Activated naive CD4-positive, alpha-beta T cell treated with Interleukin-2 at 50 U/mL for 16 hours (primary cell): ENCODE measurements at regions not wholly inside any gene's neighbourhood (a gene's known extent, or its start where the extent isn't known, plus 50 kb on each side); places are given as distances from the start of the nearest gene placed in this dataset.
A peak's percentile ranks its signal among the peaks of the same experiment; 100 is the strongest.
"Not testable (repeated sequence)": the region's sequence is repeated elsewhere in the genome, so short reads cannot be mapped to it uniquely, and the experiment has no call there.

Source experiments
- DNase-seq: peaks from one replicate; pipeline ENCODE4 v3.0.0-alpha.2; 2020

DNA sequence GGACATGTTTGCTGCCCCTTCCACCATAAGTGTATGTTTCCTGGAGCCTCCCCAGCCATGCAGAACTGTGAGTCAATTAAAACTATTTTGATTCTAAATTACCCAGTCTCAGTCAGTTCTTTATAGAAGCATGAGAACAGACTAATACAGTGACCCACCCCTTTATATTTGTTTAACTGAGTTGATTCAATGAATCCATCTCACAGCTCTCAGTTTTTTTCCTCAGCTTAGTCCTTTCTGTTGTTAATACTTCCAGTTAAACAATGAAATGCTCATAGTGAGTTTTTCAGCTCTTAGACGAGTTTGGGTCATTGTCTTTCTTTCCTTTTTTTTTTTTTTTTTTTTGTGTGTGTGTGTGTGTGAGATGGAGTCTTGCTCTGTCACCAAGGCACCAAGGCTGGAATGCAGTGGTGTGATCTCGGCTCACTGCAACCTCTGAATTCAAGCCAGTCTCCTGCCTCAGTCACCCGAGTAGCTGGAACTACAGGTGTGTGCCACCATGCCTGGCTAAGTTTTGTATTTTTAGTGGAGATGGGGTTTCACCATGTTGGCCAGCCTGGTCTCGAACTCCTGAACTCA lies 627.4 kb downstream of the SPATA31A7 start:
- DNase-seq, result not testable (repeated sequence)

DNA sequence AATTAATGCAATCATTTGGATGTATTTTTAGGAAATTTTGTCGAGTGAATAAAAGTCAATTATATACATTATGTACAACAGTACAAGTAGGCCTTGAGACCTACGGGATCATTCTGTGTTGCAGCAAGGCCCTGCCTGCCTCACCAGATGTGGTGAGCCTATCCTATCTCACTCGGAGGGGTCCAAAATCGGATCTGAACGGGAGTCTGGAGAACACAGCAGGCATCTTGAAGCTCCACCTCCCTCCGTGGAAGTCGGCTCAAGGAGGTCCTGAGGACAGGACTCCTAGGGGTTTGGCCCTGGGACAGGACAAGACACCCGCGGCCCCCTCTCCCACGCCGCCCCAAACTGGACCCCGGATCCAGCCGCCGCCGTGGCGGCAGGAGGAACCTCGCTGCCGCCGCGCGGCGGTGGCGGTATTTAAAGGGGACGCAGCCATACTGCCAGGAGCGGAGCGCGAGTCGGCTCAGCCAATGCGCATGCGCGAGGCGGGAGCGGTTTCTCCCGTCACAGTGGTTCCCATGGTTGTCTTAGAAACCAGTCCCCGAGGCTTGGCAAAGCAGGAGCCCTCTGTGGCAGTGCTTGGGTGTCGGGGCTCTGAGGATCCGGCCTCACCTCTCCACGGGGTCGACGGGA lies 663.9 kb downstream of the SPATA31A7 start:
- peak; percentile 89 for DNase-seq

DNA sequence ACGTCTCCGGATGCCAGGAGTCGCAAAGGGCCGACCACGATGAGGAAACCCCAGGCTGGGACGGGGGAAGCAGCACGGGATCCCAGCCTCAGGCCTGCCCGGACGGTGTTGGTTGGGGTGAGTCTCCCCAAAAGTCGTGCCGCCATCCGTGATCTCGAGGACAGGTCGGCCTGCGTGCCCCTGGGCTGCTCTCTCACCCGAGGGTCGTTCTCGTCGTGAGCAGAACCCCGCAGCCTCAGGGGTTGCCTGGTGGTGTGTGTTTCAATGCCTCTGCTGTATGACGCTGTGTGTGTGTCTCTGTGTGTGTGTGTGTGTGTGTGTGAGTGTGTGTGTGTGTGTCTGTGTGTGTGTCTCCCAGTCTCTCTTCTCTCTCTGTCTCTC lies 664.4 kb downstream of the SPATA31A7 start:
- DNase-seq, result peak; percentile 2

DNA sequence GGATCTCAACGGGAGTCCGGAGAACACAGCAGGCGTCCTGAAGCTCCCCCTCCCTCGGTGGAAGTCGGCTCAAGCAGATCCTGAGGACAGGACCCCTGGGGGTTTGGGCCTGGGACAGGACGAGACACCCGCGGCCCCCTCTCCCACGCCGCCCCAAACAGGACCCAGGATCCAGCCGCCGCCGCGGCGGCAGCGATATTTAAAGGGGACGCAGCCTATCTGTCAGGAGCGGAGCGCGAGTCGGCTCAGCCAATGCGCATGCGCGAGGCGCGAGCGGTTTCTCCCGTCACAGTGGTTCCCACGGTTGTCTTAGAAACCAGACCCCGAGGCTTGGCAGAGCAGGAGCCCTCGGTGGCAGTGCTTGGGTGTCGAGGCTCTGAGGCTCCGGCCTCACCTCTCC lies 666.4 kb downstream of the SPATA31A7 start:
- DNase-seq, result not testable (repeated sequence)

- DNase-seq, result not testable (repeated sequence)
Observed at GRCh38 chr9:61856858-61857453, 667.1 kb downstream of the SPATA31A7 start.

DNA sequence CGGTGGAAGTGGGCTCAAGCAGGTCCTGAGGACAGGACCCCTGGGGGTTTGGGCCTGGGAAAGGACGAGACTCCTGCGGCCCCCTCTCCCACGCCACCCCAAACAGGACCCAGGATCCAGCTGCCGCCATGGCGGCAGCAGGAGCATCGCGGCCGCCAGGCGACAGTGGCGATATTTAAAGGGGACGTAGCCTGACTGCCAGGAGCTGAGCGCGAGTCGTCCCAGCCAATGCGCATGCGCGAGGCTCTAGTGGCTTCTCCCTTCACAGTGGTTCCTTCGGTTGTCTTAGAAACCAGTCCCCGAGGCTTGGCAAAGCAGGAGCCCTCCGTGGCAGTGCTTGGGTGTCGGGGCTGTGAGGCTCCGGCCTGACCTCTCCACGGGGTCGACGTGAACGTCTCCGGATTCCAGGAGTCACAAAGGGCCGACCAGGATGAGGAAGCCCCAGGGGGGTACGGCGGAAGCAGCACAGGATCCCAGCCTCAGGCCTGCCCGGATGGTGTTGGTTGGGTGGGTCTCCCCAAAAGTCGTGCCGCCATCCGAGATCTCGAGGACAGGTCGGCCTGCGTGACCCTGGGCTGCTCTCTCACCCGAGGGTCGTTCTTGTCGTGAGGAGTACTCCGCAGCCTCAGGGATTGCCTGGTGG lies 668.0 kb downstream of the SPATA31A7 start:
- not testable (repeated sequence) for DNase-seq

DNA sequence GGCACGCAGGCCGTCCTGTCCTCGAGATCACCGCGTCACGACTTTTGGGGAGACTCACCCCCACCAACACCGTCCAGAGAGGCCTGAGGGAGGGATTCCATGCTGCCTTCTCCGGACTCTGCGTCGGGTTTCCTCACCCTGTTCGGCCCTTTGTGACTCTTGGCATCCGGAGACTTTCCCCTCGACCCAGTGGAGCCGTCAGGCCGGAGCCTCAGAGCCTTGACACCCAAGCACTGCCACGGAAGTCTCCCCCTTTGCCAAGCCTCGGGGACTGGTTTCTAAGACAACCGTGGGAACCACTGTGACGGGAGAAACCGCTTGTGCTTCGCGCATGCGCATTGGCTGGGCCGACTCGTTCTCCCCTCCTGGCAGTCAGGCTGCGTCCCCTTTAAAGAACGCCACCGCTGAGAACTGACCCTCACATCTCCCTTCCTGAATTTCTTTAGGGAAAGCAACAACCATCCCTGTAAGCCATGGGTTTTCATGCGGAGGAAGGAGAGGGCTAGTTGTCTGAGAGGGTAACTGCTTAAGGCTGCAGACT lies 672.7 kb downstream of the SPATA31A7 start:
- peak; percentile 57 for DNase-seq

DNA sequence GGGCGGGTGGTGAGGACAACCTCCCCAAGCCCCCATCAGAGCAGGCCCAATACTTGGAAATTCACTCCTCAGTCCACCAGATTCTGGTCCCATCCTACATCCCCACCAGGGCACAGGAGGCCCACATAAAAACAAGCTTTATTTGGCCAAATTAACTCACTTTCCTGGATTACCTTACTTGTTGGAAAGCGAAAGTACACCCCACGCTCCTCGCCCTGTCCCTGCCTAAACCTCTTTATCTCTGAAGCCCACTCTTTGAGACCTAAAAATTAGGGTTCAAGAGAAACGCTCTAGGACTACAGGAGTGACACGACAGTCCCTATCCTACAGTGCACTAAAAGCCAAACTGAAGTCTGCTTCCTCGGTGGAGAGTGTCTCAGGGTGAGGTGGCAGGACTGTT lies 674.6 kb downstream of the SPATA31A7 start:
- DNase-seq, result not testable (repeated sequence)

DNA sequence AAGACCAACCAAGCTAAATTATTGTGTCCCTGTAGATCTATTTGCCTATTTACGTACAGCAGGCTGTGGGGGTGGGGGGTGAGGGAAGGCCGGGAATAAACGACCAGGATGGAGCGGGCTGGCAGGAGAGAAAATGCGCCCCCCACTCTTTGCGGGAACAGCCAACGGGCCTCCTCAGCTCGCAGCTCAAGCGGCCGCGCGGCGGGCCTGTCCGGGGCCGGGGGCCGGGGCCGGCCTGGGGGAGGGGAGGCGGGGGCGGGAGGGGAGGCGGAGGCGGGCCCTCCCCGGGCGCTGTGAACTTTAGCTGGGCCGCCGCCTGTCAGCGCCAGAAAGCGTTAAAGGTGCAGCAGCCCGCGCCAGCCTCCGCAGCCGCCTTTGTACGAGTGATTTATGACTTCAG lies 679.1 kb downstream of the SPATA31A7 start:
- not testable (repeated sequence) for DNase-seq

DNA sequence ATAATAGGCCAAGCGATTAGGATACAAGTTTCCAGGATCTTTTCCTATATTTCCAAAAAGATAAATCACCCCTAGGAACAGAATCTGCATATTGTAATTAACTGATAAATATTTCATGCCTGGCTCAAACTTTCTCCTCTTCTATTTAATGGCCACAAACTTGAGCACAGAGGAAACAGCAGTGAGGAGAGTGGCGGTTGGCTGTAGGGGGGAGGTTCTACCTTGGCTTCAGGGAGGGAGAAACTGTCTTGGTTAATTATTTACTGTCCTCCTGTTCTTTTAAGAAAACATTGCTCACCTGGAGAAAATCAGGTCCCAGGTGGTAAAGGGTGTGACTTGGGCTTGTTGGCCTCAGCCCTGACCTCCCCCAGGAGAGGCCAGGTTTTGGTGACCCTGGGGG lies 682.5 kb downstream of the SPATA31A7 start:
- not testable (repeated sequence) for DNase-seq
